GM23338 (cell line): ENCODE measurements at regions not wholly inside any gene's neighbourhood (a gene's known extent, or its start where the extent isn't known, plus 50 kb on each side); places are given as distances from the start of the nearest gene placed in this dataset.

Source experiments
- ATAC-seq: fragments of 200-7000 bp; cut with Tn5 transposase; 3 replicates; pipeline ENCODE4 v1.9.1; 2020
- DNase-seq: peaks from one replicate; pipeline ENCODE4 v3.0.0-alpha.2; 2015; ENCODE audit warnings: low spot score
- H2AFZ ChIP-seq: fragments of 200-600 bp; sonication (generic); 2 replicates; pipeline ENCODE4 v1.8.0; 2016; ENCODE audit warnings: antibody characterized with exemption, mild to moderate bottlenecking, moderate library complexity
- H3F3A ChIP-seq: fragments of 200-600 bp; sonication (generic); replicated peaks from 2 replicates; pipeline ENCODE4 v1.8.0; 2017; ENCODE audit warnings: antibody characterized with exemption, mixed run types, low read depth
- H3K27ac ChIP-seq: fragments of 200-600 bp; sonication (generic); 2 replicates; pipeline ENCODE4 v1.6.1; 2016; ENCODE audit warnings: low read depth
- H3K27me3 ChIP-seq: fragments of 200-600 bp; sonication (generic); 2 replicates; pipeline ENCODE4 v1.8.0; 2016; ENCODE audit warnings: mild to moderate bottlenecking, mixed run types, moderate library complexity; ENCODE audit not compliant: insufficient read depth
- H3K36me3 ChIP-seq: fragments of 200-600 bp; sonication (generic); 2 replicates; pipeline ENCODE4 v1.8.0; 2016; ENCODE audit warnings: mild to moderate bottlenecking; ENCODE audit not compliant: insufficient read depth
- H3K4me1 ChIP-seq: fragments of 200-600 bp; sonication (generic); 2 replicates; pipeline ENCODE4 v1.8.0; 2016; ENCODE audit warnings: mild to moderate bottlenecking, moderate library complexity; ENCODE audit not compliant: insufficient read depth
- H3K4me2 ChIP-seq: fragments of 200-600 bp; sonication (generic); 2 replicates; pipeline ENCODE4 v1.7.1; 2017; ENCODE audit warnings: mixed run types
- H3K4me3 ChIP-seq: fragments of 200-600 bp; sonication (generic); 2 replicates; pipeline ENCODE4 v1.6.1; 2016; ENCODE audit warnings: mixed run types
- H3K79me2 ChIP-seq: fragments of 200-600 bp; sonication (generic); replicated peaks from 2 replicates; pipeline ENCODE4 v1.8.0; 2017; ENCODE audit warnings: mild to moderate bottlenecking; ENCODE audit not compliant: insufficient read depth
- H3K9me2 ChIP-seq: fragments of 200-600 bp; sonication (generic); 2 replicates; pipeline ENCODE4 v1.8.0; 2017; ENCODE audit not compliant: insufficient read depth
- H4K20me1 ChIP-seq: fragments of 200-600 bp; sonication (generic); replicated peaks from 2 replicates; pipeline ENCODE4 v1.8.0; 2017; ENCODE audit warnings: mild to moderate bottlenecking; ENCODE audit not compliant: insufficient read depth
- H3K27ac Mint-ChIP-seq: 2 replicates; pipeline ENCODE4 v1.8.0; 2020; ENCODE audit warnings: inconsistent platforms, mild to moderate bottlenecking, moderate library complexity, mixed read lengths
- H3K27me3 Mint-ChIP-seq: 3 replicates; pipeline ENCODE4 v1.8.0; 2022; ENCODE audit warnings: low read depth, mild to moderate bottlenecking, moderate library complexity, mixed read lengths, inconsistent platforms; ENCODE audit not compliant: insufficient read depth, poor library complexity
- H3K36me3 Mint-ChIP-seq: 3 replicates; pipeline ENCODE4 v1.8.0; 2021; ENCODE audit warnings: low read depth, mild to moderate bottlenecking, inconsistent platforms, moderate library complexity, mixed read lengths
- H3K4me1 Mint-ChIP-seq: 3 replicates; pipeline ENCODE4 v1.8.0; 2020; ENCODE audit warnings: mild to moderate bottlenecking, inconsistent platforms, mixed read lengths
- H3K4me3 Mint-ChIP-seq: 3 replicates; pipeline ENCODE4 v1.8.0; 2021; ENCODE audit warnings: moderate library complexity, mild to moderate bottlenecking, inconsistent platforms, mixed read lengths
- H3K9me3 Mint-ChIP-seq: 3 replicates; pipeline ENCODE4 v1.8.0; 2020; ENCODE audit warnings: moderate library complexity, mild to moderate bottlenecking, inconsistent platforms, mixed read lengths
- CREB1 ChIP-seq: fragments of 250-450 bp; sonication (Bioruptor Pico); IDR thresholded peaks from 2 replicates; pipeline ENCODE4 v1.5.0; 2020; ENCODE audit warnings: low read depth, mild to moderate bottlenecking, moderate library complexity
- CTCF ChIP-seq, 2 experiments: fragments of 200-600 bp in 1 of 2; sonication (generic) in 1 of 2; conservative IDR thresholded peaks; 2 replicates each; pipeline versions ENCODE4 v1.5.1 to v1.6.1; 2016 to 2017; ENCODE audit warnings: antibody characterized with exemption in 2 of 2, low read depth in 2 of 2, mild to moderate bottlenecking in 2 of 2, moderate library complexity in 1 of 2
- ETS1 ChIP-seq: IDR thresholded peaks from 2 replicates; pipeline ENCODE4 v1.6.1; 2016; ENCODE audit warnings: antibody characterized with exemption
- EZH2 ChIP-seq: fragments of 200-600 bp; sonication (generic); IDR thresholded peaks from one replicate; pipeline ENCODE4 v1.8.0; 2017; ENCODE audit warnings: antibody characterized with exemption, mild to moderate bottlenecking, low read depth; ENCODE audit not compliant: unreplicated experiment
- EZH2phosphoT487 ChIP-seq: fragments of 200-600 bp; sonication (generic); IDR thresholded peaks from one replicate; pipeline ENCODE4 v1.8.1; 2018; ENCODE audit warnings: antibody characterized with exemption; ENCODE audit not compliant: unreplicated experiment
- JUNB ChIP-seq: IDR thresholded peaks from one replicate; pipeline ENCODE4 v1.6.1; 2016; ENCODE audit warnings: antibody characterized with exemption; ENCODE audit not compliant: unreplicated experiment
- NANOG ChIP-seq: IDR thresholded peaks from 2 replicates; pipeline ENCODE4 v1.6.1; 2016; ENCODE audit warnings: antibody characterized with exemption, borderline replicate concordance
- POLR2AphosphoS5 ChIP-seq: IDR thresholded peaks from 2 replicates; pipeline ENCODE4 v1.6.1; 2016; ENCODE audit warnings: antibody characterized with exemption, low read depth
- REST ChIP-seq: IDR thresholded peaks from one replicate; pipeline ENCODE4 v1.6.1; 2018; ENCODE audit warnings: antibody characterized with exemption; ENCODE audit not compliant: unreplicated experiment
- STAT1 ChIP-seq: IDR thresholded peaks from one replicate; pipeline ENCODE4 v1.6.1; 2016; ENCODE audit warnings: antibody characterized with exemption; ENCODE audit not compliant: unreplicated experiment
- ZNF114 ChIP-seq: fragments of 250-450 bp; sonication (Bioruptor Pico); IDR thresholded peaks from 2 replicates; pipeline ENCODE4 v1.5.0; 2020; ENCODE audit warnings: mild to moderate bottlenecking, moderate library complexity
- ZNF331 ChIP-seq: fragments of 250-450 bp; sonication (Bioruptor Pico); IDR thresholded peaks from 2 replicates; pipeline ENCODE4 v1.5.0; 2020; ENCODE audit warnings: low read depth, mild to moderate bottlenecking, moderate library complexity
- ZNF462 ChIP-seq: fragments of 250-450 bp; sonication (Bioruptor Pico); IDR thresholded peaks from 2 replicates; pipeline ENCODE4 v1.5.0; 2020; ENCODE audit warnings: mild to moderate bottlenecking, moderate library complexity

GRCh38 chrX:122344816-122345215 is 839.3 kb upstream of the GRIA3 start:
- peaks cover 3% of the 10 kb centered on the region; the same call in 1 of the 3 replicates for H3K36me3 Mint-ChIP-seq
- no peak overlapping the region for H3K27ac ChIP-seq
- H3K79me2 ChIP-seq, result no peaks in the 10 kb centered on the region
- H3K9me2 ChIP-seq, result no peaks in the 10 kb centered on the region
- H3K4me3 ChIP-seq, result no peak overlapping the region
- H3K27me3 ChIP-seq, result no peaks in the 10 kb centered on the region
- H4K20me1 ChIP-seq, result no peaks in the 10 kb centered on the region
- H3K4me2 ChIP-seq, result no peak overlapping the region
- no peaks in the 10 kb centered on the region for H3K4me1 ChIP-seq
- no peak for DNase-seq
- H3K27ac Mint-ChIP-seq, result no peak overlapping the region
- no peaks in the 10 kb centered on the region for H3K27me3 Mint-ChIP-seq
- ATAC-seq, result no peak
- H3K4me3 Mint-ChIP-seq, result no peak overlapping the region
- no peaks in the 10 kb centered on the region for H3F3A ChIP-seq
- H2AFZ ChIP-seq, result no peak overlapping the region; the same call in 1 of the 2 replicates
- TF ChIP-seq JUNB (no peak), CTCF (conservative IDR thresholded peaks at IDR 0.05; ENCODE audit: low read depth in 2 of 2) (no peak), NANOG (no peak), STAT1 (no peak), POLR2AphosphoS5 (no peak), ZNF331 (CRISPR knock-in tag) (no peak), EZH2phosphoT487 (no peak), ETS1 (no peak), EZH2 (no peak), ZNF114 (CRISPR knock-in tag) (no peak), ZNF462 (CRISPR knock-in tag) (no peak), REST (no peak), CREB1 (CRISPR knock-in tag) (no peak)
- H3K36me3 ChIP-seq, result no peaks in the 10 kb centered on the region
- H3K9me3 Mint-ChIP-seq, result peaks cover 17% of the 10 kb centered on the region
- H3K4me1 Mint-ChIP-seq, result peaks cover 7% of the 10 kb centered on the region; the same call in 2 of the 3 replicates
